IMR-90 (cell line): ENCODE measurements at regions not wholly inside any gene's neighbourhood (a gene's known extent, or its start where the extent isn't known, plus 50 kb on each side); places are given as distances from the start of the nearest gene placed in this dataset.

Experiments
- ATAC-seq: fragments of 200-7000 bp; cut with Tn5 transposase; 2 replicates; pipeline ENCODE4 v1.9.1; 2020; ENCODE audit warnings: low read depth, mild to moderate bottlenecking, moderate library complexity
- BruUV-seq: library from RNA; stranded (reverse); fragments of 400-500 nt; replicated peaks from 2 replicates; lab custom pipeline; 2021; lab: Mats Ljungman, UMichigan
- CTCF ChIA-PET: fragments of 300-600 bp; formaldehyde crosslinking; extraction: SDS; loops from one replicate; lab custom pipeline; 2021; ENCODE audit warnings: antibody characterized with exemption; lab: Yijun Ruan, JAX
- POLR2A ChIA-PET: fragments of 300-600 bp; sonication (Branson Sonifier 250); formaldehyde crosslinking; loops from one replicate; lab custom pipeline; 2022; ENCODE audit warnings: antibody characterized with exemption; ENCODE audit not compliant: unreplicated experiment; lab: Charles Lee
- DNase-seq: peaks from one replicate; pipeline ENCODE4 v3.0.0; 2013
- H2AFZ ChIP-seq: replicated peaks from 2 replicates; pipeline ENCODE3; 2013; ENCODE audit warnings: low read length, mild to moderate bottlenecking; ENCODE audit not compliant: poor library complexity
- H2AK5ac ChIP-seq: 2 replicates; pipeline ENCODE4 v1.6.1; 2013; ENCODE audit warnings: low read depth, low read length, inconsistent platforms
- H2AK9ac ChIP-seq: replicated peaks from 2 replicates; pipeline ENCODE3; 2013; ENCODE audit warnings: mild to moderate bottlenecking, low read depth, low read length, moderate library complexity; ENCODE audit not compliant: poor library complexity
- H2BK120ac ChIP-seq: 2 replicates; pipeline ENCODE4 v1.6.1; 2013; ENCODE audit warnings: low read depth, low read length, inconsistent platforms
- H2BK15ac ChIP-seq: 3 replicates; pipeline ENCODE4 v1.6.1; 2013; ENCODE audit warnings: low read depth, low read length, inconsistent platforms
- H2BK20ac ChIP-seq: 2 replicates; pipeline ENCODE4 v1.6.1; 2013; ENCODE audit warnings: low read depth, mild to moderate bottlenecking, inconsistent platforms, low read length, moderate library complexity
- H2BK5ac ChIP-seq: 2 replicates; pipeline ENCODE4 v1.6.1; 2013; ENCODE audit warnings: mild to moderate bottlenecking, low read depth, low read length, inconsistent platforms; ENCODE audit not compliant: poor library complexity, severe bottlenecking
- H3K14ac ChIP-seq: replicated peaks from 2 replicates; pipeline ENCODE4 v1.6.1; 2013; ENCODE audit warnings: low read depth, low read length, inconsistent platforms
- H3K18ac ChIP-seq: 2 replicates; pipeline ENCODE4 v1.6.1; 2013; ENCODE audit warnings: low read depth, low read length, control low read depth
- H3K23ac ChIP-seq: 2 replicates; pipeline ENCODE4 v1.6.1; 2013; ENCODE audit warnings: low read depth, low read length, inconsistent platforms
- H3K27ac ChIP-seq: 2 replicates; pipeline ENCODE4 v1.5.1; 2013; ENCODE audit warnings: mild to moderate bottlenecking, control low read depth, low read length; ENCODE audit not compliant: insufficient read depth
- H3K27me3 ChIP-seq: 2 replicates; pipeline ENCODE4 v1.6.1; 2013; ENCODE audit warnings: low read length; ENCODE audit not compliant: control insufficient read depth, insufficient read depth
- H3K36me3 ChIP-seq: 2 replicates; pipeline ENCODE4 v1.6.1; 2013; ENCODE audit warnings: low read length, mixed read lengths; ENCODE audit not compliant: control insufficient read depth, insufficient read depth
- H3K4ac ChIP-seq: 2 replicates; pipeline ENCODE4 v1.6.1; 2013; ENCODE audit warnings: low read depth, low read length, inconsistent platforms
- H3K4me1 ChIP-seq: 2 replicates; pipeline ENCODE4 v1.6.1; 2013; ENCODE audit warnings: low read length, mixed read lengths; ENCODE audit not compliant: control insufficient read depth, insufficient read depth
- H3K4me2 ChIP-seq: 2 replicates; pipeline ENCODE4 v1.6.1; 2013; ENCODE audit warnings: low read depth, mild to moderate bottlenecking, control low read depth, low read length, moderate library complexity
- H3K4me3 ChIP-seq: 2 replicates; pipeline ENCODE4 v1.5.1; 2013; ENCODE audit warnings: low read depth, mild to moderate bottlenecking, control low read depth, low read length, moderate library complexity; ENCODE audit not compliant: insufficient read depth
- H3K56ac ChIP-seq: 2 replicates; pipeline ENCODE4 v1.6.1; 2013; ENCODE audit warnings: low read length, inconsistent platforms; ENCODE audit not compliant: insufficient read depth; ENCODE audit errors: extremely low read depth
- H3K79me1 ChIP-seq, 2 experiments: 2 replicates each; pipeline ENCODE4 v1.6.1; 2013; ENCODE audit warnings: low read length in 2 of 2, inconsistent platforms in 1 of 2, low read depth in 1 of 2
- H3K9ac ChIP-seq: 2 replicates; pipeline ENCODE4 v1.6.1; 2013; ENCODE audit warnings: low read depth, low read length, control low read depth
- H3K9me1 ChIP-seq: 2 replicates; pipeline ENCODE4 v1.6.1; 2013; ENCODE audit warnings: low read length, inconsistent platforms; ENCODE audit not compliant: insufficient read depth
- H3K9me3 ChIP-seq: 2 replicates; pipeline ENCODE4 v1.6.1; 2013; ENCODE audit warnings: low read length; ENCODE audit not compliant: control insufficient read depth, insufficient read depth
- H4K20me1 ChIP-seq: 2 replicates; pipeline ENCODE4 v1.6.1; 2013; ENCODE audit warnings: low read length, inconsistent platforms; ENCODE audit not compliant: insufficient read depth
- H4K5ac ChIP-seq: 2 replicates; pipeline ENCODE4 v1.6.1; 2013; ENCODE audit warnings: mild to moderate bottlenecking, low read depth, low read length, control low read depth
- H4K8ac ChIP-seq, 2 experiments: 2 replicates each; pipeline ENCODE4 v1.6.1; 2013; ENCODE audit warnings: low read depth in 2 of 2, low read length in 2 of 2, control low read depth in 1 of 2, inconsistent platforms in 1 of 2
- H4K91ac ChIP-seq: 2 replicates; pipeline ENCODE4 v1.6.1; 2013; ENCODE audit warnings: low read depth, low read length, inconsistent platforms; ENCODE audit not compliant: insufficient read depth
- CHD1 ChIP-seq: IDR thresholded peaks from 2 replicates; pipeline ENCODE4 v1.6.1; 2012; ENCODE audit warnings: low read depth, low read length, improper control_type of control experiment
- CTCF ChIP-seq: conservative IDR thresholded peaks from 2 replicates; pipeline ENCODE4 v1.5.1; 2012; ENCODE audit warnings: mild to moderate bottlenecking, low read depth, low read length, improper control_type of control experiment
- ELK1 ChIP-seq: fragments of 150-350 bp; IDR thresholded peaks from 2 replicates; pipeline ENCODE4 v1.6.1; 2016; ENCODE audit warnings: low read depth, mild to moderate bottlenecking, low read length, moderate library complexity, borderline replicate concordance
- MAFK ChIP-seq: IDR thresholded peaks from 2 replicates; pipeline ENCODE4 v1.6.1; 2012; ENCODE audit warnings: low read depth, low read length, improper control_type of control experiment
- MAZ ChIP-seq: IDR thresholded peaks from 2 replicates; pipeline ENCODE4 v1.6.1; 2012; ENCODE audit warnings: low read depth, mild to moderate bottlenecking, low read length, improper control_type of control experiment, moderate library complexity, borderline replicate concordance
- NFE2L2 ChIP-seq: fragments of 150-350 bp; IDR thresholded peaks from 2 replicates; pipeline ENCODE4 v1.6.1; 2016; ENCODE audit warnings: low read depth, mild to moderate bottlenecking, low read length
- POLR2A ChIP-seq: IDR thresholded peaks from 2 replicates; pipeline ENCODE4 v1.6.1; 2012; ENCODE audit warnings: mild to moderate bottlenecking, low read depth, low read length
- SMC3 ChIP-seq: fragments of 150-350 bp; IDR thresholded peaks from 2 replicates; pipeline ENCODE4 v1.6.1; 2016; ENCODE audit warnings: low read depth, mild to moderate bottlenecking, antibody characterized with exemption, low read length, moderate library complexity
- WGBS, 2 experiments: methylation state at CpG; one replicate each; pipeline versions ENCODE4 v1.1.5 to v1.1.7; 2013; ENCODE audit warnings: missing lambda C conversion rate in 2 of 2; ENCODE audit not compliant: insufficient read length in 1 of 2; ENCODE audit errors: extremely low coverage in 2 of 2; 5-methylcytosine and 5-hydroxymethylcytosine counted together
- dilution Hi-C: fragments of 300-500 bp; cut with HindIII; formaldehyde crosslinking; loops from one replicate; pipeline ENCODE4 v1.14.3; 2018; ENCODE audit warnings: low sequenced_read_pairs; ENCODE audit not compliant: unreplicated experiment
- in situ Hi-C: fragments of 300-500 bp; cut with MboI; formaldehyde crosslinking; loops from 3 replicates; pipeline ENCODE4 v1.14.3; 2019; ENCODE audit warnings: low sequenced_read_pairs, inconsistent platforms, mixed read lengths
- intact Hi-C: fragments of 100-400 bp; cut with micrococcal nuclease; formaldehyde crosslinking; loops from 2 replicates; pipeline ENCODE4 v1.10.0; 2022

- no peak overlapping the region for H3K27ac ChIP-seq
- DNase-seq = no peak
- no peak overlapping the region for H3K18ac ChIP-seq
- H3K14ac ChIP-seq = no peak overlapping the region
- H3K4me3 ChIP-seq = no peak overlapping the region
- H3K4me2 ChIP-seq = no peak overlapping the region
- no peaks in the 10 kb centered on the region for H3K36me3 ChIP-seq
- no peak overlapping the region for H3K9ac ChIP-seq
- no peak overlapping the region for H2BK5ac ChIP-seq
- no peak for ATAC-seq
- no peaks in the 10 kb centered on the region for H3K9me3 ChIP-seq
- H3K9me1 ChIP-seq = no peaks in the 10 kb centered on the region
- no peak overlapping the region for H4K5ac ChIP-seq
- H4K20me1 ChIP-seq = no peaks in the 10 kb centered on the region
- no peak overlapping the region for H4K91ac ChIP-seq
- ChIA-PET POLR2A (no interaction called here), CTCF (no interaction called here)
- no peak overlapping the region for H2BK120ac ChIP-seq
- H2AFZ ChIP-seq = no peak overlapping the region
- no peak overlapping the region for H4K8ac ChIP-seq
- no peaks in the 10 kb centered on the region for H3K79me1 ChIP-seq
- in situ Hi-C loops = no loop called here
- H2AK5ac ChIP-seq = no peak overlapping the region
- H3K4ac ChIP-seq = no peak overlapping the region
- dilution Hi-C loops = no loop called here
- no peak overlapping the region for H2AK9ac ChIP-seq
- H2BK15ac ChIP-seq = no peak overlapping the region
- no peak for TF ChIP-seq POLR2A
- TF ChIP-seq MAFK = no peak
- TF ChIP-seq ELK1 = no peak
- no peak for TF ChIP-seq NFE2L2
- no peak for TF ChIP-seq CTCF
- TF ChIP-seq MAZ = no peak
- TF ChIP-seq SMC3 = no peak
- no peak for TF ChIP-seq CHD1
- H3K4me1 ChIP-seq = peaks cover 2% of the 10 kb centered on the region; the same call in 1 of the 2 replicates
- H3K23ac ChIP-seq = no peak overlapping the region
- H2BK20ac ChIP-seq = no peak overlapping the region
- 0 out of 2 replicates have a peak, but pooled peaks cover 4% of the 10 kb centered on the region for H3K27me3 ChIP-seq
- intact Hi-C loops = no loop called here
- WGBS, 2 experiments = no CpG with 5 or more reads among the region's 2 CpGs
- no TSS peak for BruUV-seq
- no peak overlapping the region for H3K56ac ChIP-seq
These were observed 209.0 kb downstream of the RHOU start for GRCh38 chr1:228944296-228944695.
